ENCODE measurements at regions not wholly inside any gene's neighbourhood (a gene's known extent, or its start where the extent isn't known, plus 50 kb on each side); places are given as distances from the start of the nearest gene placed in this dataset.

- DNase-seq, result no peak
Measured at GRCh38 chr11:79747406-79747805, 306.6 kb upstream of the TENM4 start.

- no peak for DNase-seq
Measured at GRCh38 chr11:79744941-79745340, 304.1 kb upstream of the TENM4 start.

GRCh38 chr11:79742176-79742575 is 301.3 kb upstream of the TENM4 start:
- DNase-seq, result no peak

DNA sequence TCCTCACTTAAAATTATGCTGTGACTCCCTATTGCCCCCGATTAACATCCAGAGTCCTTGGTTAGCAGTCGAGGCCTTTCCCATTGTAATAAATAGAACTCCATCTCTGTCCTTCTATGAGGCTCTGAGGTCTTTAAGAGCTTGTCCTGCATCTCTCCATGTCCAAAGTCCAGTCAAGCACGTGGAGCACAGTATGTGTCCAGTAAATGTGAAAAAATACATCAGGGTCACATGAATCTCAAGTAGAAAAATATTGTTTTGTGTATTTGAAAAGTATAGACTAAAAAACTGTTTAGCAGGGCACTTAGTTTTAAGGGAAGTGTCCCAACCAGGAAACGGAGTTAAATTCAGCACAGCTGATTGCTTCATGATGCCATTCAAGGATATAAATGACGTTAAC is 298.8 kb upstream of the TENM4 start:
- no peak for DNase-seq

DNA sequence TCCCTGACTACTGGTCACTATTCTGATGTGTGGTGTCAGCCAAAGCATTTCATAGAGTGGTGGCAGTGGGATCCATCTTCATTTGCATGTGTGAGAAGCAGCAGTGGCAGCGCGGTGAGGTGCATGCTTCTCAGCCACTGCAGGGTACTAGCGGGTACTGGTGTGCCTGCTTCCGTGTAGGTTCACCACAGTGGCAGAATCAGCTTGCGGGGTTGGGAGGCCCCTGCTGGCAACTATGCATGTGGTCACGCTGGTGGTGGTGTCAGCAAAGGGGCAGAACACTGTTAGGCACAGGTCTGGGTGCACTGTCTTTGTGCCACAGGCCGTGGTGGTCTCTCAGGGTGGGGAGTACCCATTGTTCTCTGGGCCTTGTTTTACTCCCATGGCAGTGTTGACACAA is 286.4 kb upstream of the TENM4 start:
- no peak for DNase-seq

GRCh38 chr11:79720115-79720514 is 279.3 kb upstream of the TENM4 start:
- DNase-seq, result no peak

DNA sequence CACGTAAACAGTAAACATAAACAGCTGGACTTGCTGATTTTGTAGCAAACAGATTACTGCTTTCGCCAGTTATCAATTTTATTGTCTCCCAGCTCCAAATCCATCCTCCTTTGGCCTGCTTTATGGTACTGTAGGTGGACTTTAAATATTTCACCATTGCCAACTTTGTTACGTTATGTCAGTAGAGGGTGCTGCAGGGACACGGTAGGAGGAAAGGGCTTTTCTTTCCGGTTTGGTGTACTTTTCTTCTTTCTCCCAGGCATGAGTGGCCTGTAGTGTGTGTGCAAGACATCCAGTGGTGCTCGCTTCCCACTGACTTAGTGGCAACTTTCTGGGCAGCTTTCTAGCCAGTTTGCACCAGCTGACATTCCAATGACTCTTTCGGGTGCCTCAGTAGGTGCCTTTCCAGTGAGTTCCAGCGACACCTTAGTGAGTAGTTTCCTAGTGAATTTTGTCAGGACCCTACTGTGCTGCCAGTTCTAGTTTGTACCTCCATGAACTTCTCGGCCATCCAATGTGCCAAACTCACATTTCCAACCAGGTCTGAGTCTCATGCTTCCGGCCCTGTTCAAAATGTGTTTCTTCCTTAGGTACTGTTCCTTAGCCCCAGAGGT is 267.6 kb upstream of the TENM4 start:
- no peak for DNase-seq

DNA sequence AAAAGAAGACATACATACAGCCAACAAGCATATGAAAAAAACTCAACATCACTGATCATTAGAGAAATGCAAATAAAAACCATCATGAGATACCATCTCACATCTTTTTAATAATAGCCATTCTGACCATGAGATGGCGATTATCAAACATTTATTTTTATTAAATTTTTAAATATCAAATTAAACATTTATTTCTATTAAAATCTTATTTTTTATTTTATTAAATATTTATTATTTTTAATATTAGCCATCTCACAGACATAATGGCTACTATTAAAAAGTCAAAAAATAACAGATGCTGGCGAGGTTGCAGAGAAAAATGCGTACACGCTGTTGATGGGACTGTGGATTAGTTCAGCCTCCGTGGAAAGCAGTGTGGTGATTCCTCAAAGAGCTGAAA is 264.8 kb upstream of the TENM4 start:
- no peak for DNase-seq

GRCh38 chr11:79702303-79702702 is 261.5 kb upstream of the TENM4 start:
- no peak for DNase-seq

GRCh38 chr11:79699246-79699645 is 258.4 kb upstream of the TENM4 start:
- no peak for DNase-seq

- DNase-seq, result no peak
Measured at GRCh38 chr11:79697905-79698304, 257.1 kb upstream of the TENM4 start.

DNA sequence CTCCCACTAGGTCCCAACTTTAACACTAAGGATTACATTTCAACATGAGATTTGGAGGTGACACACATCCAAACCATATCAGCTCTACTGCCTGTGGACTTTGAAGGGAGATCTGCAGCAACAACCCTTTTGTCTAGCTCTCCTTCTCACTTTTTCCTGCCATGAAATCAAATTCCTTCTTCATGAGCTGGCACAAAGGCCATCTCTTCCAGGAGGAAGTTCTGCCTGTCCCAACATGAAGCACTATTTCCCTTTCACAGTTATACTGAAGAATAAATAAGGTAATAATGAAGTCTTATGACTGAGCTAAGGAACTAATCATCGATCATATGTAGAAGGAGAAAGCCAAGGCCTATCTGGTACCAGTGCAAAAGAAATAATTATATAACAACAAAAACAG is 253.5 kb upstream of the TENM4 start:
- DNase-seq, result no peak

DNA sequence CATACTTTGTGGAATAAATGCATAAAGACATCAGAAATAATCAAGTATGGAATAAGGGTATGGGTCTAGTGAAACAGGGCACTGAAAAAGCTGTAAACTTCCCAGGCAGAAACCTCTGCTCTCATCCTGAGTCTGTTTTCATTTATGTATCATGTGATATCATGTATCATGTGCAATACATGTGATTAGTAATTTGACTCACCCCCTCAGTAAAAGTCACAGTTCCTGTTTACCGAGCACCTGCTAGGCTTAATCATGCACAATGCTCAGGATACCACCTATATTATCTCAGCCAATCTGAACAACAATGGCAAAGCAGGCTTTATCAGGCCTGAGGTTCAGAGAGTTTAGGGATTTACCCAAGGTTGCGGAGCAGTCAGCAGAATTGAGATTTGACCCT is 250.6 kb upstream of the TENM4 start:
- no peak for DNase-seq

- DNase-seq, result no peak
Measured at GRCh38 chr11:79686703-79687419, 246.0 kb upstream of the TENM4 start.

- no peak for DNase-seq
Measured at GRCh38 chr11:79683930-79684329, 243.1 kb upstream of the TENM4 start.

GRCh38 chr11:79678780-79679452 is 238.1 kb upstream of the TENM4 start:
- DNase-seq, result no peak

DNA sequence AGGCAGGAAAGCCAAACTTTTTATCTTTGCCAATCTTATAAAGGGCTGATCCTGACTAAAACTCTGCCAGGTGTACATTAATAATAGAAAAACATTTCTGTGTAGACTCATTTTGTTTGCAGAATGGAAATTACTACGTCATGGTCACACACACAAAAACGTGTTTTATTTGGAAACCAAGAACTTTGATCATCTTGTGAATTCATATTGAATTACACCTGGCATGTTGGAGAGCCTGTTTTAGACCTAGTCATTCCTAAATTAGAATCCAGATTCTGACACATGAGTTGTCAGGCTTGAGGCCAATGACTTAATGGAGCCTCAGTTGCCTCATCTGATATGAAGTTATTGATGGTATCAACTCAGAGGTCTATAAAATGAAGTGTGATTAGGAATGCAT is 235.6 kb upstream of the TENM4 start:
- no peak for DNase-seq

- DNase-seq, result no peak
Measured at GRCh38 chr11:79675081-79675480, 234.3 kb upstream of the TENM4 start.

- DNase-seq, result no peak
Measured at GRCh38 chr11:79672786-79673185, 232.0 kb upstream of the TENM4 start.

DNA sequence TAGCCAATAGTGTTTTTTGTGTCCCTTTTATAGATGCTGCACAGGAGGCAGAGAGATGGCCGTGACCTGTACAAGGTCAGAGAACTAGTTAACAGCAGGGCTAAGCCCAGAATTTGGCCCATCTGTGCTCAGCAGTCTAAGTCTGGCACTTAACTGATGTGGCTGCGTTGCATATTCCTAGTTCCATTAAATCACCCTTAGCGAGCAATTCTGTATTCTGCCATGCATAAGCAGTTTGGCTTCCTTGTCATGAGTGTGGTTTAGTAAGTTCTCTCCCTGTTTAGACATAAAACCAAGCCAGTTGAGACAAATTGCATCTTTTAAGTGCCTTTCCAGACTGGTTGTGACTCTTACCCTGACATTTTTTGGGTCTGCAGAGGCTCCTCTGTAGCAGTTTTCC is 230.6 kb upstream of the TENM4 start:
- no peak for DNase-seq

DNA sequence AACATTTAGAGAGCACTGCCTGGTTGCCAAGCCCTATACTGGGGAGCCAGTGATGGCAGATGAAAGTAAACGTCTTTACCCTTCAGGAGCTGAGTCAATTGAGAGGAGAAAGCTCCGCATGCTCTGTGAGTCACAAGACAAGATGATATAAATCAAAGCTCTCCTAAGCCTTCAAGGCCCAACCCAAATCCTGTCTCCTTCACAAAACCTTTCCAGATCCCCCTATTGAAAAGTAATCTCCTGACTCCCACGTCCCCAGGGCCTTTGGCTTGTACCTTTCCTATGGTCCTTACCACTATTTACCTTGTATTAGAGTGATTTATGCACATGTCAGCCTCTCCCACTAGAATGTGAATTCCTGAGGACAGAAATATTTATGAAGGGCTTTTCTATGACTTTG is 230.1 kb upstream of the TENM4 start:
- DNase-seq, result no peak

DNA sequence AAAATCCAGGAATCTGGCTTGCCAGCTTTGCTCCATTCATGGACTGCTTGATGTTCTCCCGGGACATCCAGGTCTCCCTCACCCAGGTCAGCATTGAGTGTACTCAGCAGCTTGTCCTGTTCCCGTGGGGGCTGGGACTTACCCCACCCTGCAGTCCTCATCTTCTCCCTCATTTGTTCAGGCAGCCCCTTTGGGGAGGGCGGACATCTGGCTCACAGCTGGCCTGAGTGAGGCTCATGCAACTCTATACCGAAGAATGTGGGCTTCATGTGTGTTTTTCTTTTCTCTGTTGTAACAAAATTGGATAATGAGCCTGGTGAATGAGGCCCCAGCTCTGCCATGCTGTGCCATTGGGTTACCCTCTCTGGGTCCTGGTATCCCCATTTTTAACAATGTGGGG is 227.7 kb upstream of the TENM4 start:
- DNase-seq, result no peak

DNA sequence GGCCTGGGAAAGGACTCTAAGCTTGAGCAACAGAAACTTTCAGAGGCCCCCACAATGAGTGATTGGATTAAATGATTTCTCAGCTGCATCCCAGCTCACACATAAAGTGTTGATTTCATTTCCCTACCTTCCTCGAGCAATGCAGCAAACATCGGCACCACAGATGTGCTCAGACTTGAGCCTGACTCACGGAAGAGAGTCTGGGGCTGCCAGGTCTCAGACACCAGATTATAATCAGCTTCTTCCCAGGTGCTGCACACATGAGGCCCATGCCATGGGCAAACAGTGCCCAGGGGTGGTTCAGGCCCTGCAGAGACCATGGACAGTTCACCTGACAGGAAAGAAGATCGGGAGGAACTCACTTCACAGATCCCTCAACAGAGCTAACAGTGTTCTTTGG is 226.6 kb upstream of the TENM4 start:
- DNase-seq, result no peak

DNA sequence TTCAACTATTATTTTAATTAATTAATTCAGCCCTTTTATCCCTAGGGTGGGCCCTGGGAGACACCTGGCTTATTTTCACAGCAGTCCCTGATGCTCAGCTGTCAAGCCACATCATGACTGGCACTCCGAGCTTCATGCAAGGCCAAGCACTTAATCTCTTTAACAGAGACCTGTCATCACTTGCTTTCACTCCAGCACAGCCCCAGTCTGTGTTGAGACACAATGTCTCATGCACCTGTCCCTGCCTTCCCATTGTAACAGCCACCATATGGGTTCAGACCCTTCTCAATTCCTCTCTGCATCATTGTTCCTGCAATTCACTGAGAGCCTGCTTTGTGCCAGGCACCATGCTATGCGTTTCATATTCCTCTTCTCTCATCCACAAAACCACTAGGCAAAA is 222.2 kb upstream of the TENM4 start:
- no peak for DNase-seq

- no peak for DNase-seq
Measured at GRCh38 chr11:79661373-79661772, 220.5 kb upstream of the TENM4 start.
